Activated T-helper 1 cell treated with anti-CD3 and anti-CD28 coated beads, Interleukin-12 subunit alpha, Interleukin-12 subunit beta, Interleukin-2, Interleukin-4 antibody, amounts not matched to agents 30 ng/mL and 10 ng/mL and 1 ng/mL, durations not matched to agents 14 hours and 24 hours and 36 hours (primary cell): ENCODE measurements at regions not wholly inside any gene's neighbourhood (a gene's known extent, or its start where the extent isn't known, plus 50 kb on each side); places are given as distances from the start of the nearest gene placed in this dataset.

Experiments used
- DNase-seq: peaks from one replicate; pipeline ENCODE4 v3.0.0; 2021; ENCODE audit warnings: low spot score
- H3K27ac Mint-ChIP-seq: one replicate; pipeline ENCODE4 v1.8.0; 2021; ENCODE audit warnings: mild to moderate bottlenecking, mixed read lengths
- H3K27me3 Mint-ChIP-seq: one replicate; pipeline ENCODE4 v1.8.0; 2022; ENCODE audit warnings: mild to moderate bottlenecking, moderate library complexity, mixed read lengths; ENCODE audit not compliant: insufficient read depth
- H3K36me3 Mint-ChIP-seq: one replicate; pipeline ENCODE4 v1.8.0; 2021; ENCODE audit warnings: low read depth, mixed read lengths
- H3K4me1 Mint-ChIP-seq: one replicate; pipeline ENCODE4 v1.8.0; 2021; ENCODE audit warnings: low read depth, mixed read lengths
- H3K4me3 Mint-ChIP-seq: one replicate; pipeline ENCODE4 v1.8.0; 2021; ENCODE audit warnings: mild to moderate bottlenecking, moderate library complexity, mixed read lengths
- H3K9me3 Mint-ChIP-seq: one replicate; pipeline ENCODE4 v1.8.0; 2021; ENCODE audit warnings: mixed read lengths
- intact Hi-C: fragments of 100-400 bp; cut with micrococcal nuclease; formaldehyde crosslinking; loops from one replicate; pipeline ENCODE4 v1.15.1; 2024

GRCh38 chr11:116658876-116659535 lies 113.8 kb downstream of the BUD13 start:
- no peaks in the 10 kb centered on the region for H3K4me1 Mint-ChIP-seq
- DNase-seq, result no peak
- H3K27me3 Mint-ChIP-seq, result peaks cover 6% of the 10 kb centered on the region
- peaks cover 7% of the 10 kb centered on the region for H3K9me3 Mint-ChIP-seq
- intact Hi-C loops, result no loop called here
- no peak overlapping the region for H3K4me3 Mint-ChIP-seq
- no peaks in the 10 kb centered on the region for H3K36me3 Mint-ChIP-seq
- no peak overlapping the region for H3K27ac Mint-ChIP-seq

GRCh38 chr11:116657842-116658825 lies 114.7 kb downstream of the BUD13 start:
- Mint-ChIP-seq H3K36me3 (no peaks in the 10 kb centered on the region), H3K4me1 (no peaks in the 10 kb centered on the region), H3K27me3 (peaks cover 6% of the 10 kb centered on the region), H3K27ac (no peak overlapping the region), H3K9me3 (peaks cover 7% of the 10 kb centered on the region), H3K4me3 (no peak overlapping the region)
- intact Hi-C loops, result no loop called here
- no peak for DNase-seq

- Mint-ChIP-seq H3K4me1 (no peaks in the 10 kb centered on the region), H3K9me3 (peaks cover 7% of the 10 kb centered on the region), H3K4me3 (no peak overlapping the region), H3K27me3 (peaks cover 3% of the 10 kb centered on the region), H3K36me3 (no peaks in the 10 kb centered on the region), H3K27ac (no peak overlapping the region)
- intact Hi-C loops, result no loop called here
- no peak for DNase-seq
Observed at GRCh38 chr11:116656011-116656410, 116.8 kb downstream of the BUD13 start.

GRCh38 chr11:116654526-116654925 lies 118.3 kb downstream of the BUD13 start:
- H3K4me1 Mint-ChIP-seq, result no peaks in the 10 kb centered on the region
- DNase-seq, result no peak
- H3K4me3 Mint-ChIP-seq, result no peak overlapping the region
- H3K9me3 Mint-ChIP-seq, result peaks cover 7% of the 10 kb centered on the region
- H3K27me3 Mint-ChIP-seq, result no peaks in the 10 kb centered on the region
- no peak overlapping the region for H3K27ac Mint-ChIP-seq
- H3K36me3 Mint-ChIP-seq, result no peaks in the 10 kb centered on the region
- intact Hi-C loops, result no loop called here

- Mint-ChIP-seq H3K36me3 (no peaks in the 10 kb centered on the region), H3K9me3 (peaks cover 7% of the 10 kb centered on the region), H3K27me3 (no peaks in the 10 kb centered on the region), H3K4me3 (no peak overlapping the region), H3K4me1 (no peaks in the 10 kb centered on the region), H3K27ac (no peak overlapping the region)
- intact Hi-C loops, result no loop called here
- no peak for DNase-seq
Observed at GRCh38 chr11:116653206-116653605, 119.6 kb downstream of the BUD13 start.

- peaks cover 7% of the 10 kb centered on the region for H3K9me3 Mint-ChIP-seq
- intact Hi-C loops, result no loop called here
- H3K4me1 Mint-ChIP-seq, result no peaks in the 10 kb centered on the region
- H3K27ac Mint-ChIP-seq, result no peak overlapping the region
- no peak overlapping the region for H3K4me3 Mint-ChIP-seq
- H3K27me3 Mint-ChIP-seq, result peaks cover 2% of the 10 kb centered on the region
- no peak for DNase-seq
- no peaks in the 10 kb centered on the region for H3K36me3 Mint-ChIP-seq
Observed at GRCh38 chr11:116651737-116652237, 121.0 kb downstream of the BUD13 start.

- Mint-ChIP-seq H3K27ac (no peak overlapping the region), H3K9me3 (peaks cover 7% of the 10 kb centered on the region), H3K4me3 (no peak overlapping the region), H3K27me3 (peaks cover 3% of the 10 kb centered on the region), H3K4me1 (no peaks in the 10 kb centered on the region), H3K36me3 (no peaks in the 10 kb centered on the region)
- intact Hi-C loops, result no loop called here
- DNase-seq, result no peak
Observed at GRCh38 chr11:116651098-116651736, 121.6 kb downstream of the BUD13 start.

- H3K27ac Mint-ChIP-seq, result no peak overlapping the region
- H3K4me3 Mint-ChIP-seq, result no peak overlapping the region
- peaks cover 4% of the 10 kb centered on the region for H3K9me3 Mint-ChIP-seq
- no peaks in the 10 kb centered on the region for H3K4me1 Mint-ChIP-seq
- no peak for DNase-seq
- intact Hi-C loops, result no loop called here
- peaks cover 3% of the 10 kb centered on the region for H3K27me3 Mint-ChIP-seq
- H3K36me3 Mint-ChIP-seq, result no peaks in the 10 kb centered on the region
Observed at GRCh38 chr11:116650052-116650451, 122.7 kb downstream of the BUD13 start.

GRCh38 chr11:116649268-116649667 lies 123.5 kb downstream of the BUD13 start:
- no peaks in the 10 kb centered on the region for H3K36me3 Mint-ChIP-seq
- no peak overlapping the region for H3K27ac Mint-ChIP-seq
- H3K9me3 Mint-ChIP-seq, result no peaks in the 10 kb centered on the region
- peaks cover 3% of the 10 kb centered on the region for H3K27me3 Mint-ChIP-seq
- intact Hi-C loops, result no loop called here
- no peak for DNase-seq
- H3K4me1 Mint-ChIP-seq, result no peaks in the 10 kb centered on the region
- H3K4me3 Mint-ChIP-seq, result no peak overlapping the region

GRCh38 chr11:116648247-116649174 lies 124.3 kb downstream of the BUD13 start:
- DNase-seq, result no peak
- Mint-ChIP-seq H3K4me1 (no peaks in the 10 kb centered on the region), H3K36me3 (no peaks in the 10 kb centered on the region), H3K4me3 (no peak overlapping the region), H3K27me3 (peaks cover 5% of the 10 kb centered on the region), H3K9me3 (no peaks in the 10 kb centered on the region), H3K27ac (no peak overlapping the region)
- intact Hi-C loops, result no loop called here

GRCh38 chr11:116647305-116648080 lies 125.3 kb downstream of the BUD13 start:
- DNase-seq, result no peak
- Mint-ChIP-seq H3K9me3 (no peaks in the 10 kb centered on the region), H3K27ac (no peak overlapping the region), H3K4me3 (no peak overlapping the region), H3K27me3 (peaks cover 5% of the 10 kb centered on the region), H3K4me1 (no peaks in the 10 kb centered on the region), H3K36me3 (no peaks in the 10 kb centered on the region)
- intact Hi-C loops, result no loop called here
